GM12873 (cell line): ENCODE measurements at regions not wholly inside any gene's neighbourhood (a gene's known extent, or its start where the extent isn't known, plus 50 kb on each side); places are given as distances from the start of the nearest gene placed in this dataset.

ENCODE experiments used
- TF ChIP-seq, protein P1 (sequence below): IDR thresholded peaks from 2 replicates; pipeline ENCODE4 v1.5.1; 2012; ENCODE audit warnings: low read depth, mild to moderate bottlenecking, moderate library complexity, low read length, control low read depth; ENCODE audit not compliant: insufficient read depth; ENCODE audit errors: missing control alignments

DNA sequence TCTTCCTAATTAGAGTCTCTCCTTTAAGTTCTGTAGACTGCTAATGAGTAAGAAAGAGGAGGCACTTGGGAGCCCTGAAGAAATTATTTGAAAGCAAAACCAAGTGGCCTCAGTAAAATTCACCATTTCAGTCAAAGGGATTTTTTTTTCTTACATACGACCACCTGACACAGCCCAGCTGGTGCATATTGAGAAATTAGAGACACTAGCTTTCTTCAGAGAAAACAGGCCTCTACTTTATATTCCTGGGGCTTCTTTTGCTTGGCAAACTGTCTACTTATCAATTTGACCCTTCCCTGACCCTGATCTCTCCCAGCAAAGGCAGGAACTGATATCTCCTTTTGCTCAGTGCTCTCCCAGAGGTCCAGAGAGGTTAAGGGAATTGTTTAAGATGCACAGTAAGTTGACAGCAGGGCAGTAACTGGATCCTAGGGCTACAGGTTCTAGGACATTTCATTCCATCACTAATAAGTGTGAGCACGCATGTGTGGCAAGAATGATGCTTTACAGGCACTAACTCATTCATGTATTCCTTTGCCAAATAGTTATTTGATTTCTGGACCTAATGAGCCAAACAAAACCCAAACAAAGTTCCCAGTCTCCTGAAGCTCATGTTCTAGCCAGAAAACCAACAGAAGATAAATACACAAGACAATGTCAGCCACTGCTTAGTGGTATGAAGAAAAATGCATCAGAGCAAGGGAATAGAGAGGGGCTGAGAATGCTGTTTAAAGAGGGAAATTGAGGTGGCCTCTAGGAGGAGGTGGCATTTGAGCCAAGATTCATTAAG lies 467.6 kb downstream of the SOX6 start:
- TF ChIP-seq, protein P1, sequence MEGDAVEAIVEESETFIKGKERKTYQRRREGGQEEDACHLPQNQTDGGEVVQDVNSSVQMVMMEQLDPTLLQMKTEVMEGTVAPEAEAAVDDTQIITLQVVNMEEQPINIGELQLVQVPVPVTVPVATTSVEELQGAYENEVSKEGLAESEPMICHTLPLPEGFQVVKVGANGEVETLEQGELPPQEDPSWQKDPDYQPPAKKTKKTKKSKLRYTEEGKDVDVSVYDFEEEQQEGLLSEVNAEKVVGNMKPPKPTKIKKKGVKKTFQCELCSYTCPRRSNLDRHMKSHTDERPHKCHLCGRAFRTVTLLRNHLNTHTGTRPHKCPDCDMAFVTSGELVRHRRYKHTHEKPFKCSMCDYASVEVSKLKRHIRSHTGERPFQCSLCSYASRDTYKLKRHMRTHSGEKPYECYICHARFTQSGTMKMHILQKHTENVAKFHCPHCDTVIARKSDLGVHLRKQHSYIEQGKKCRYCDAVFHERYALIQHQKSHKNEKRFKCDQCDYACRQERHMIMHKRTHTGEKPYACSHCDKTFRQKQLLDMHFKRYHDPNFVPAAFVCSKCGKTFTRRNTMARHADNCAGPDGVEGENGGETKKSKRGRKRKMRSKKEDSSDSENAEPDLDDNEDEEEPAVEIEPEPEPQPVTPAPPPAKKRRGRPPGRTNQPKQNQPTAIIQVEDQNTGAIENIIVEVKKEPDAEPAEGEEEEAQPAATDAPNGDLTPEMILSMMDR, result no peak

DNA sequence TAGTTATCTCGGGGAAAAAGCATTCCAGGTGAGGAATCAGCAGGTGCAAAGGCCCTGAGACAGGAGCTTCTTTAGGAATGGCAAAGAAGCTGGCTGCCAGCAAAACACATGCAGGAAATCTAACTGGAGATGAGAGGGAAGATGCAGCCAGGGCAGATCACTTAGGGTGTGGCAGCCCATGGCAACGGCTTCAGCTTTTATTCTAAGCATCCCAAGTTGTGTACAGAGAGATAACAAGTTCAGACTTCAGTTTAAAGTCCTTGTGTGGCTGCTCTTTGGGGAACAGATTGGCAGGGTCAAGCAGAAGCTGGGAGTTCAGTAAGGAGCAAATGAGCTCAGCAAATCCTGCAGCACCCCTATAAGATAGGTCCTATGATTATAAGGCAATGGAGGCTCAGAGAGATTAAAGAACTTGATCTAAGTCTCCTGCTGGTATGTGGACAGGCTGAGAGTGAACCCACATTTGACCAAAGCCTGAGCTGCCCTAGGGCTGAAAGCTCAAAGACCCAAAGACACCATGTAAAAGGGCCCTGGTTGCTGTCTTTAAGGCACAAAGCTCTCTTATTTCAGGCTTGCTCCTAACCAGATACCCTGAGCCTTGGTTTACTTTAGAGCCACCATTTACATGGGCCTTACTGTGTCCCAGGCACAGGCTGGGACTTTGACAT lies 466.8 kb downstream of the SOX6 start:
- TF ChIP-seq, protein P1, result no peak

DNA sequence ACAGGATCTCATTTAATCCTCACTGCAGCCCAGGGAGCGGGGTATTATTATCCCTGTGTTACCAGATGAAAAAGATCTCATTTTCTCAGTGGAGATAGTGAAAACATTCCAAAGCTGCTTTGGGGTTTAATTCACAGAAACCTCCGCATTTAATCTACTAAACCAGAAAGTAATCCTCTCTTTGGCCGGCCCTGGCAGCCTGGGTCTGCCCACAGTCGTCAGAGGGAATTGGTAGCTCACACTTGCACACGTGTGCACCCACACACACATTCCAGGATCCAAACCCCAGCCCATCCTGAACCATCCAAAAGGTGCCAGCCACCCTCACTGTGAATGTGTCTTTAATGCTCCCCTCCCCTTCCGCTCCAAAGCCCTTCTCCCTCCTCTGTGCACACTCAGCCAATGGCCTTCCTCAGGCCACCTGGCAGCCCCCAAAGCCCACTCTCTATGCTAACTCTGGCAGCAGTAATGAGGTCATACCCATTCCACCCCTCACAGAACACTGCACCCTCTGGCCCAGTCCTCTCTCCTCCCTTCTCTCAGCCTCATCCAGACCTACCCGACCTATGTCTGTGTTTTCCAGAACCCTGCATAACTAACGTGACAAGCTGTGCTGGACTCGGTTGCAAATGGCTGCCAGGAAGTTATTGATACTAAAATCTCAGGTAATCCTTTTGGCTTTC lies 466.2 kb downstream of the SOX6 start:
- TF ChIP-seq, protein P1, result no peak

DNA sequence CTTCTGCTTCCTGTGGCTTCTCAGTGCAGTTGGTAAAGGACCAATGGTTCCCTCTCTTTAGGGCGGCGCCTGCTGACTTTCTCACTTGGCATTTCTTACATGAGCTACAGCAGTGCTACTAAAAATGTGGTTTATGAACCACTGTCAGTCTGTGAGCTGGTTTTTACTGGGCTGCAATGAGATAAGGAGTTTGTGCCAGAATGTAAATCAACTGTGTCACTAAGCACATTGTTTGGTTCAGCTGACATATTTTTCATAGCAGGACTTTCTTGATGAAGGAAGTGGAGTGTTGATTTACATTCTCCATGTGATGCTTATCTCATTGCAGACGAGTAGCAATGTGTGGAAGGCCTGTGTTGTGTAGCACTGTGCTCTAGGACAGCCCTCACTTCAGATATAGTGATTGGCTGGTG lies 463.3 kb downstream of the SOX6 start:
- TF ChIP-seq, protein P1, result no peak

DNA sequence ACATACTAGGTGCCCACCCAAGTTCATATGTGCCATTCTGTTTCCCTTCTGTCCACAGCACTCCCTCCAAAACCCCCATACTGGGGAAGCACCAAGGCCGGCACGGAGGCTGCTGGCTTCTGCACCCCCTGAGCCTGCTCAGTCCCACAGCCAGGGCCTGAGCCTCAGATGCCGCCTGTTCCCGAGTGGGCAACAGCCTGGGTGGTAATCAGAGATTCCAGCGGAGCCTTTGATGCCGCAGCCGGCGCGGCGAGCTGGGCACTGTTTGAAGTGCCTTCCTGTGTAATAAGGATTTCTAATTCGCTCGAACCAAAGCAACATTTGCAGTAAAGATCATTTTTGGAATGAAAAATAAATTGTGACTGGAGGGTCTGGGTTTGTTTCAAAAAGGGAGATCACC lies 460.3 kb downstream of the SOX6 start:
- TF ChIP-seq, protein P1, result no peak

DNA sequence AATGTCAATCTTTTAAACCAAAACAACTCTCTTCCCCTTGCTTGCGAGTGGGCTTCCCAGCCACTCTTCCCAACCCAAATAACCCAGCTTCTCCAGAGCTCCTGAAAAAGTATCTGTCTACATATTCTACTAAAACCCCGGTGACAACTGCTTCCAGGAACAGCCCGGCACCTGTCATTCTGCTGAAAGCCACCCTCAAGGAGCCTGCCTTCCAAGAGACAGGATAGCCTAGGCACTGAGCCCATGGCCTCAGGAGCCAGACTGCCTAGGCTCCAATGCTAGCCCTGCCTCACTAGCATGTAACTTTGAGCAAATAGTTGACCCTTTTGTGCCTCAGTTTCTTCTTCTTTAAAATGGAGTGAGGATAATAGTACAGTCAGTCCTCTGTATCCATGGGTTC lies 459.8 kb downstream of the SOX6 start:
- TF ChIP-seq, protein P1, result no peak
